NCI-H526 (cell line): ENCODE measurements at regions not wholly inside any gene's neighbourhood (a gene's known extent, or its start where the extent isn't known, plus 50 kb on each side); places are given as distances from the start of the nearest gene placed in this dataset.

ENCODE experiments used
- DNase-seq, 2 experiments: peaks; one replicate each; lab custom pipeline; 2025; lab: John Stamatoyannopoulos, UW

GRCh38 chr14:89607453-89607852 is 190.4 kb upstream of the FOXN3 start:
- no peak for DNase-seq

- no peak for DNase-seq
Observed at GRCh38 chr14:89603938-89604480, 187.0 kb upstream of the FOXN3 start.

- no peak for DNase-seq
Observed at GRCh38 chr14:89600950-89601826, 184.2 kb upstream of the FOXN3 start.

GRCh38 chr14:89600029-89600428 is 183.0 kb upstream of the FOXN3 start:
- no peak for DNase-seq

GRCh38 chr14:89598548-89599186 is 181.6 kb upstream of the FOXN3 start:
- DNase-seq = no peak

GRCh38 chr14:89592961-89593360 is 175.9 kb upstream of the FOXN3 start:
- no peak for DNase-seq

- DNase-seq = no peak
Observed at GRCh38 chr14:89589400-89590118, 172.5 kb upstream of the FOXN3 start.

GRCh38 chr14:89588840-89589296 is 171.8 kb upstream of the FOXN3 start:
- DNase-seq = no peak

GRCh38 chr14:89588016-89588415 is 171.0 kb upstream of the FOXN3 start:
- no peak for DNase-seq

GRCh38 chr14:89587136-89587420 is 170.0 kb upstream of the FOXN3 start:
- no peak for DNase-seq

- DNase-seq = no peak
Observed at GRCh38 chr14:89586258-89587135, 169.5 kb upstream of the FOXN3 start.

- no peak for DNase-seq
Observed at GRCh38 chr14:89578156-89578555, 161.1 kb upstream of the FOXN3 start.

- DNase-seq = peak in 1 of 2 experiments; percentile 28
Observed at GRCh38 chr14:89576960-89577359, 159.9 kb upstream of the FOXN3 start.

GRCh38 chr14:89576145-89576927 is 159.3 kb upstream of the FOXN3 start:
- DNase-seq = peak; percentile 66 to 86

GRCh38 chr14:89575386-89576061 is 158.5 kb upstream of the FOXN3 start:
- DNase-seq = no peak

- DNase-seq = no peak
Observed at GRCh38 chr14:89574420-89574819, 157.4 kb upstream of the FOXN3 start.

GRCh38 chr14:89573399-89573657 is 156.3 kb upstream of the FOXN3 start:
- no peak for DNase-seq

GRCh38 chr14:89572596-89573398 is 155.8 kb upstream of the FOXN3 start:
- DNase-seq = peak; percentile 25 to 37

- DNase-seq = peak in 1 of 2 experiments; percentile 7
Observed at GRCh38 chr14:89571491-89571890, 154.5 kb upstream of the FOXN3 start.
